ENCODE measurements at regions not wholly inside any gene's neighbourhood (a gene's known extent, or its start where the extent isn't known, plus 50 kb on each side); places are given as distances from the start of the nearest gene placed in this dataset.
"Not testable (repeated sequence)": the region's sequence is repeated elsewhere in the genome, so short reads cannot be mapped to it uniquely, and the experiment has no call there.

DNA sequence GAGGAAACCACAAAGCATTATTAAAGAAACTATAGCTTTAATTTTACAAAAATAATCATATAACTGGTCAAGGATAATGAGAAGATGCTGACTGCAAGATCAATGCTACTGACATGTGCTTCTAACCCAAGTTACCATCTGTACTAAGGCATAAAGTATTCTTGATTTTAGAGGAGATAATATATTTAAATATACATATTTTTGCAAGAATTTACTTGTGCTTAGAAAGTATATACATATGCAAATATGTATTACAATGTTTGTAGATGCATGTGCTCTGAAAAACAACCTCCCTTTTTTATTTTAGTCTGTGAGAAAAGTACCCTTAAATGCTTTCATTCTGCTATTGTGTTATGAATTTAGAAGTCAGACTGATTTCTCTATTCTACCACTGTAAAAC is 740.7 kb upstream of the SLIT2 start:
- DNase-seq (ENCODE audit: low spot score), result no peak

DNA sequence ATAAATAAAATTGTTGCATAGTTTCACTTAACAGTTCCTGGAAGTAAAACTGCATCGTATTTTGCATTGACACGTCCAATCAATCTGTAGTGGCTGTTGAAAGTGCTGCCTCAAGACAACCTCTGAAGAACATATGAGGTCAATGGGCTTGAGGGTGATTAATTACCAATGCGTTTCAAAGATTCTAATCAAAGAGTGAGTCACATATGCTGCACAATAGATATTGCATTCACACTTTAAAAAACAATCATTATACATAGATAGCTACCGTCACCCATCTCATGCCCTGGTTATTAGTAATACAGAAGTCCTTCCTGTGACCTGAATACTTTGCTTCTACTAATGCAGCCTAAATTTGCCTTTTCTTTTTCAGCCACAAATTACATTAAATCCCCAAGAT is 743.3 kb upstream of the SLIT2 start:
- peak; percentile 30 for DNase-seq (ENCODE audit: low spot score)

- no peak for DNase-seq (ENCODE audit: low spot score)
Measured at GRCh38 chr4:19497705-19498104, 754.0 kb upstream of the SLIT2 start.

GRCh38 chr4:19496756-19497155 is 754.9 kb upstream of the SLIT2 start:
- no peak for DNase-seq (ENCODE audit: low spot score)

DNA sequence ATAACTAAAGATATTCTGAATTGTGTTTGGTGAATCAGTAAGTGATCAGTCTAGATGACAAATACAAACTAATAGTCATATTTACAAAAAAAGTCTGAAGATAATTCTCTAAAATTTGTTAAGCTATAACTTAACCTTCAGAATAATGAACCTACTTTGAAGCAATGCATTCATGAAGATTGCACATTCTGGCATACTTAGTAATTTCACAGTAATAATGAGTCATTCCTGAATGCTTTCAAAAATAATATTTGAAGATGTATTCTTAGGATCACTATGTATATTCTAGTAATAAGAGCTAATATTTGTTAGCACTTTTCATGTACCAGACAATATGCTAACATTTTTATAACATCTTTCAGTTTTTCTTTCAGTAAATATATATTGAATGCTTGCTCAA is 756.7 kb upstream of the SLIT2 start:
- no peak for DNase-seq (ENCODE audit: low spot score)

GRCh38 chr4:19492606-19493005 is 759.1 kb upstream of the SLIT2 start:
- no peak for DNase-seq (ENCODE audit: low spot score)

DNA sequence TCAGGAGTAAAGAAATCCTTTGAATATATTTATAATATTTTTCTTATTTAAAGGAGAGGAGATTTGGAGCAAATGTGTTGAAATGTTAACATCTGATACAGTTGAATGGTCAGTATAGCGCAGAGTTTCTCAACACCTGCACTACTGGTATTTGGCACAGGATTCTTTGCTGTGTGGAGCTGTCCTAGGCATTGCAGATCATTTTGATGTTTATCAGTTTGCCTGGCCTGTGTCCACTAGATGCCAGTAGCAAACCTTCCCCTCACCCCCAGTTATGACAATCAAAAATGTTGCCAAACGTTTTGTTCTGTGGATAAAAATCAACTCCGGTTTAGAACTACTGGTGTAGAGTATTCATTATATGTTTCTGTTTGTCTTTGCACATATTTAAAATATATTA is 765.3 kb upstream of the SLIT2 start:
- peak; percentile 16 for DNase-seq (ENCODE audit: low spot score)

DNA sequence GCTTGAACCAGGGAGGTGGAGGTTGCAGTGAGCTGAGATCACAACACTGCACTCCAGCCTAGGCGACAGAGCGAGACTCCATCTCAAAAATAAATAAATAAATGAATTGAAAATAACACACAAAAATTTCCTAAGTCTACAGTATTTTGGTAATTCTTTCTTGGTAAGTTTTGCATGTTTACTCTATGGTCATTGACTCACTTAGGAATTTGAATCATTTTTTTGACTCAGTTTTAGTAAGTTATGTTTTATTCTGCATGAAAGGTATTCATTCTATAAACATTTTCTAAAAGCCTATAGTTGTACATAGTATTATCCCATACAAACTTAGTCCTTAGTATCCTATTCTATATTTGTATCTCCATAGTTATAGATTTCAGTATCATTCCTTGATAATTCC is 772.9 kb upstream of the SLIT2 start:
- DNase-seq (ENCODE audit: low spot score), result no peak

- DNase-seq (ENCODE audit: low spot score), result no peak
Measured at GRCh38 chr4:19473569-19473968, 778.1 kb upstream of the SLIT2 start.

- no peak for DNase-seq (ENCODE audit: low spot score)
Measured at GRCh38 chr4:19472666-19473065, 779.0 kb upstream of the SLIT2 start.

GRCh38 chr4:19470001-19470400 is 781.7 kb upstream of the SLIT2 start:
- not testable (repeated sequence) for DNase-seq (ENCODE audit: low spot score)

DNA sequence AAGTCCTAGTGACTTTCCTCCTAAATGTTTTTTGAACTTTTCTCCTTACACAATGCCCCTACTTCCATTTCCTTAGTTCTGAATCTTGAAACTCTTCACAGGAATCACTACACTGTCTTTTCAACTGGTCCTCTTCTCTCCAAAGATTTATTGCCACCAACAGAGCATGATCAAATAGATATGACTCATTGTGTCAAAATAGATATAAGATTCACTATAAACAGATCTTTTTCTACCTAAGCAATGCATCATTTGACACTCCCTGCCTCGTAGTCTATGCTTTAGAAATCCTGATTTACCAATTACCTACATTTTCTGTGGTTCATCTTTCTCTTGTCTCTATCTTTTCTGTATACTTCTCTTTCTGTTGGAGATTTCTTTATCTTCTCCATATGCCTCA is 789.6 kb upstream of the SLIT2 start:
- DNase-seq (ENCODE audit: low spot score), result no peak

GRCh38 chr4:19455850-19456602 is 795.7 kb upstream of the SLIT2 start:
- no peak for DNase-seq (ENCODE audit: low spot score)

DNA sequence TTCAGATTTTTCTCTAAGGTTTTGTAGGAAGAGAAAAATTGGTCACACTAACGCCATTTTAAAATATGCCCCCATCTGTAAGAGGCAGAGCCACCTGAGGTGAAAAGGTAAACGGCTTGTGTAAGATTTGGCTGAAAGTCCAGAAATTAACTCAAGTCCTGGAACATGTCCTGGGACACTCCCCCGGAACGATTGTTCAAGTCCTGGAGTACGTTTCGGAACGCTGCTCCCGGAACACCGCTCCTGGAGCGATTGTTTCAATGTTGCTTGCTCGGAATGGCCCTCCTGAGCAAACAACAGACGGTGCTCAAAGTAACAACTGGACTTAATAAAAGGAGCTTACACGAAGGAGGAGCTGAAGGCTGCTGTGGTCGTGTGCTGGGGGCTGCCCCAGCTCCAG is 796.5 kb upstream of the SLIT2 start:
- no peak for DNase-seq (ENCODE audit: low spot score)

DNA sequence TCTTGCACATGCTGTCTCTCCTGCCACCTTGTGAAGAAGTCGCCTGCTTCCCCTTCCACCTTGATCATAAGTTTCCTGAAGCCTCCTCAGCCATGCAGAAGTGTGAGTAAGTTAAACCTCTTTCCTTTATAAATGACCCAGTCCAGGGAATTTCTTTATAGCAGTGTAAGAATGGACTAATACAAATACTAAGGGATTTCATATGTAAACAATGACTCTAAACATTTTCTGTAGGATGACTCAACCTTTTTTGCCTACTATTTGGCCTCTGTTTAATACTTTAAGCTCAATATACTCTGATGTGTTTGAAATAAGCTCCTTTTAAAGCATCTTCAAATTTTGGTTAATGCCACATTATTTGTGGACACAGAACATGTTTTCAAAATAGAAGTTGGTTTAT is 813.5 kb upstream of the SLIT2 start:
- DNase-seq (ENCODE audit: low spot score), result no peak

GRCh38 chr4:19437008-19437407 is 814.7 kb upstream of the SLIT2 start:
- DNase-seq (ENCODE audit: low spot score), result no peak

GRCh38 chr4:19429684-19430083 is 822.0 kb upstream of the SLIT2 start:
- DNase-seq (ENCODE audit: low spot score), result no peak

- no peak for DNase-seq (ENCODE audit: low spot score)
Measured at GRCh38 chr4:19425146-19425545, 826.6 kb upstream of the SLIT2 start.

DNA sequence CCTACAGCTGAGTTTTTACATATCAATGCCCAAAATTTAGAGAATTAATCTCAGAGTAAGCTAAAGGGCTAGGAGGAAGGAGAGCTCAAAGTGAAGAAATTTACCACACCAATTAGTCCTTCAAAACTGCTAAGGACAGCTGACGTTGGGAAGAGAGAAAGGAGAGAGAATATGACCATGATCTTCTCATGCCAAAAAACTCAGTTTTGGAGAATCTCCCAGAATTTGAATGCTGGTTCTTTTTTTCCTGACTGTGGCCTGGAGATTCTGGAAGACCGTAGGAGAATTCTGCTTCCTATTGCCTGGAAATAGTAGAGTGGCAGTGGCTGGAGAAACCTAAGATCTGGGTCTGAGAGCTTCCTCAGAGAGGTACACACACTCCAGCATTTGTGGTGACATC is 834.4 kb upstream of the SLIT2 start:
- no peak for DNase-seq (ENCODE audit: low spot score)

DNA sequence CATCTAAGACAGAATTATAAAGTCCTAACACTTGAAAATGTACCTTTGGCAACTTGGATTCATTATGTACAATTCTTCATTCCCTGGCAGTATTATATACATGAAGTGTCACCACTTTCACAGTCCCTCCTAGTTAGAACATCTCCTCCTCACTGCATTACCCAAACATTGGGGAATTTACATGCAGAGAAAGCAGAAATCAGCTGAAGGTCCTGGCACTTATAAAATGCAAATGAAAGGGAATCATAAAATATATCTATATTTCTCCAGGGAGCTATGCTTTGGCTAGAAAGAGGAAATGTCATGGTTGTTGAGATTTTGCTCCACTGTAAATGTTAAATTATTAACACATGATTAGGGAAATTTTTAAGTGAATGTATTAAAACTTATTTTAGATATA is 835.6 kb upstream of the SLIT2 start:
- DNase-seq (ENCODE audit: low spot score), result no peak

GRCh38 chr4:19408490-19408889 is 843.2 kb upstream of the SLIT2 start:
- no peak for DNase-seq (ENCODE audit: low spot score)

DNA sequence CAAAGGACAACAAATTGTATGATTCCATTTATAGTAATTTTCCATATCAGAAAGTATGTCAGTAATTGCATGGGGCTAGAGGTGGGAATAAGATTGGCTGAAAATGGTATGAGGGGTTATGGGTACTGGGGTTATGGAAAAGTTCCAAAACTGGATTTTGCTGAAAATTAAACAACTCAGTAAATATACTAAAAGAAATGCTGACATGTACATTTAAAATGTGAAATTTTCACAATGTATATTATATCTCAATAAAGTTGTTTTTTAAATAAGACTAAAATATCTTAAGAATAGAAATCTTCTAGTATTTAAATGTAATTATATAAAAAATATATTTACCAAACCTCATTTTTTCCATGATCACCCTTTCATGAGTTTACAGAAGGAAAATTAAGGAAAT is 844.9 kb upstream of the SLIT2 start:
- no peak for DNase-seq (ENCODE audit: low spot score)

- DNase-seq (ENCODE audit: low spot score), result no peak
Measured at GRCh38 chr4:19403786-19404370, 847.8 kb upstream of the SLIT2 start.

- DNase-seq (ENCODE audit: low spot score), result no peak
Measured at GRCh38 chr4:19402581-19403065, 849.1 kb upstream of the SLIT2 start.
